SJCRH30 (cell line): ENCODE measurements at regions not wholly inside any gene's neighbourhood (a gene's known extent, or its start where the extent isn't known, plus 50 kb on each side); places are given as distances from the start of the nearest gene placed in this dataset.
A peak's percentile ranks its signal among the peaks of the same experiment; 100 is the strongest.

Source experiments
- DNase-seq, 2 experiments: peaks; one replicate each; pipeline ENCODE4 v3.0.0-alpha.2; 2015 to 2020
- H3K27ac ChIP-seq: fragments of 250-450 bp; sonication (Bioruptor Pico); 2 replicates; pipeline ENCODE4 v1.5.1; 2020; ENCODE audit warnings: mild to moderate bottlenecking, moderate library complexity
- H3K27me3 ChIP-seq: fragments of 250-450 bp; sonication (Bioruptor Pico); 2 replicates; pipeline ENCODE4 v1.5.1; 2020; ENCODE audit warnings: mild to moderate bottlenecking, moderate library complexity
- H3K36me3 ChIP-seq: fragments of 250-450 bp; sonication (Bioruptor Pico); 2 replicates; pipeline ENCODE4 v1.5.1; 2020; ENCODE audit warnings: mild to moderate bottlenecking, moderate library complexity
- H3K4me1 ChIP-seq: fragments of 250-450 bp; sonication (Bioruptor Pico); 2 replicates; pipeline ENCODE4 v1.5.1; 2020; ENCODE audit warnings: mild to moderate bottlenecking, moderate library complexity
- H3K4me3 ChIP-seq: fragments of 250-450 bp; sonication (Bioruptor Pico); 2 replicates; pipeline ENCODE4 v1.5.1; 2020; ENCODE audit warnings: mild to moderate bottlenecking, moderate library complexity
- H3K9me3 ChIP-seq: fragments of 250-450 bp; sonication (Bioruptor Pico); replicated peaks from 2 replicates; pipeline ENCODE4 v1.5.1; 2020; ENCODE audit warnings: mild to moderate bottlenecking, moderate library complexity

DNA sequence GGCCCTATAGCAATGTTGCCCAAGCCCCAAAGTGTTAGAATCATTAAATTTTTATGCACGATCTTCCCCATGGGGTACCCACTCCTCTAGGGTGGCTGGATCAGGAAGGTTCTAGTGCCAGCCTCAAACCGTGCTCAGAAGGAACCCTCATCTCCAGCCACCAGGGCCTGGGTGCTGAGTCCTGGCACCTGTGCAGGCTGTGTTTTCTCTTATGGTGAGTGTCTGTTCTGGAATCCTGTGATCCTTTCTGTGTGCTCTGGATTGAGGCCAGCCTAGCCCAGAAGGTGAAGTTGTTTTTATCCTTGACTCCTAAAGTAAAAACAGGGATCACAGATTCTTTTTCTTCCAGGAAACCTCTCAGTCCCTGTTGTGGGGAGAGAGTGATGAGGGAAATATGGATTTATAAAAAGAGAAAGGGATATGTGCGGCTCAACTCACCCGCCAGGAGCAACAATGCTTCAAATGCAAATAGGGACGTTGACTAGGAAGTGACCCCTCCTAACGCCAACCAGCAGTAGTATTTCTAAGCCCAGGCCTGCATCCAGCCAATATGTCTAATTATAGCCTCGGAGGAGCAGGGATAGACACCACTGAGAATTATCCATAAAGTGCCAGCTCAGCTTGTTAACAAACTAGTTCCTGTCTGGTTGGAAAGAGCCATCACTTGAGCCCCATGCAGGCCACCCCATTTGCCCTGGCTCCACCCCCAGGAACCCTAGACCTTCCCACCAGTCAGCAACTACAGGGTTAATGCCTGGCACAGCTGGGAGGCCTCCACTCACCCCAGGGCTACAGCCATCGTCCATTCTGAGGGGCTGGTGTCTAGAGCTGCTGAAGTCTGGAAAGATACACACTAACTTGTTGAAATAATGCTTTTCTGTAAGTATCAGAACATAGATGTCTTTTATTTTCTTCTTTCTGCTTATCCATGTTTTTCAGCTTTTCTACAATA lies 513.5 kb upstream of the PROK2 start:
- no peak overlapping the region for H3K4me3 ChIP-seq
- DNase-seq: no peak
- no peaks in the 10 kb centered on the region for H3K27me3 ChIP-seq
- H3K4me1 ChIP-seq: no peaks in the 10 kb centered on the region
- H3K27ac ChIP-seq: no peak overlapping the region
- H3K36me3 ChIP-seq: no peaks in the 10 kb centered on the region
- H3K9me3 ChIP-seq: no peaks in the 10 kb centered on the region

DNA sequence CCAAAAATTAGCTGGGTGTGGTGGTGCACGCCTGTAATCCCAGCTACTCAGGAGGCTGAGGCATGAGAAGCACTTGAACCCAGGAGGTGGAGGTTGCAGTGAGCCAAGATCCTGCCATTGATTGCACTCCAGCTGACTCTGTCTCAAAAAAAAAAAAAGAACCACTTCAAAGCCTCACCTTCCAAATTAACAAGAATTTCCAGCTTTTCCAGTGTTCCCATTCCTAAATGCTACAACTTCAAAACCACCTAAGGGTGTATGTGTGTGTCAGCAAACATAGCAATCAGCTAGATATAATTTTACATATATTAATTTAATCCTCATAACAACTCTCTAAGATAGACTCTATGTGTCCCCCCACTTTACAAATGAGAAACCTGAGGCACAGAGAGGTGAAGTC lies 512.5 kb upstream of the PROK2 start:
- Histone ChIP-seq H3K27me3 (no peaks in the 10 kb centered on the region), H3K9me3 (no peaks in the 10 kb centered on the region), H3K27ac (no peak overlapping the region), H3K4me1 (no peaks in the 10 kb centered on the region), H3K4me3 (no peak overlapping the region), H3K36me3 (no peaks in the 10 kb centered on the region)
- no peak for DNase-seq

DNA sequence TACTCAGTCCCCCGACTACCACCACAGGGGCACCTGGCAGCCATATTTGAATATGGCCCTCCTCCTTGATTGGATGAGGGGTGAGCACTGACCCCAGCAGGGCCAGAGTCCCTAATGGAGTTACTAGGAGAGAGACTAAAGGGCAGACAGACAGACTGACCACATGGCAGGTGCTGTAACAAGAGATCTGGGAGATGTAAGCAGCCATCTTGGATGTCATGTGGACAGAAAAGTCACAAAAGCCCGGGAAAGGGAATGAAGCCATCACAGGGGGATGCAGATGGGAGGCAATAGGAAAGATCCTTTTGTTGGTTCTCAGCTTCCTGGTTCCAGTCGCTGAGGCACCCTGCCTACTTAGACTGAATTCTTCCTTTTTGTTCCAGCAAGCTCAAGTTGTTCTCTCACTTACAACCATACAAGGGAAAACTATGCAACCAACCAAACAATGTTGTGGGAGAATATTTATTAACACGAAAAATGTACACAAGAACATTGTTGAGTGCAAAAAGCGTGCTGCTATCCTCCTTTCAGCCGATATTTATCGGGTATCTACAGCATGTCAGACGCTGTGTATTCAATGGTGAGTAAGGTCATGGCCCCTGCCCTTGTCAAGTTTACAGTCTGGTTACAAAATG lies 511.6 kb upstream of the PROK2 start:
- H3K4me3 ChIP-seq: no peak overlapping the region
- no peaks in the 10 kb centered on the region for H3K27me3 ChIP-seq
- DNase-seq: no peak
- no peaks in the 10 kb centered on the region for H3K4me1 ChIP-seq
- no peak overlapping the region for H3K27ac ChIP-seq
- H3K9me3 ChIP-seq: no peaks in the 10 kb centered on the region
- no peaks in the 10 kb centered on the region for H3K36me3 ChIP-seq

DNA sequence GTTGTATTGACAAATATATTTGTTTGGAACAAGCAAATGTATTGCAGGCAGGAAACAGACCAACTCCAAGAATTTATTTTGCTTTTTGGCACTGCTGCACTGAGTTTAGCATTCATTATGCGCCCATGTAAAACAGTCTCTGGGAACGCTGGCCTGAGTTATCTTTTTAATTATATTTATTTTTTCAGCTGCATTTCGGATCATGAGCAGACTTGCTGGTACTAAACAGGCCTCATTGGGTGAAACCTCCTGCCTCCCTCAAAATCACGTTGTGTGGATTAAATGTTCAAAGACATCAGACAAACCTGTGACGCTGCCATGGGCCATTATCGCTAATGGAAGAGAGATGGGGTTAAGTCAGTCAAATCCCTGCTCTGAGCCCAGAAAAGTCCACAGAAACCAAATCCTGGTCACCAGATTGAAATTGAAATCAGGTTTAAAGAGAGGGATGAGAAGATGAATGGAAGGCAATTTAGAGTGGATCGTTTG lies 511.1 kb upstream of the PROK2 start:
- no peak overlapping the region for H3K4me3 ChIP-seq
- no peaks in the 10 kb centered on the region for H3K27me3 ChIP-seq
- no peaks in the 10 kb centered on the region for H3K4me1 ChIP-seq
- no peaks in the 10 kb centered on the region for H3K36me3 ChIP-seq
- H3K27ac ChIP-seq: no peak overlapping the region
- DNase-seq: no peak
- H3K9me3 ChIP-seq: no peaks in the 10 kb centered on the region

DNA sequence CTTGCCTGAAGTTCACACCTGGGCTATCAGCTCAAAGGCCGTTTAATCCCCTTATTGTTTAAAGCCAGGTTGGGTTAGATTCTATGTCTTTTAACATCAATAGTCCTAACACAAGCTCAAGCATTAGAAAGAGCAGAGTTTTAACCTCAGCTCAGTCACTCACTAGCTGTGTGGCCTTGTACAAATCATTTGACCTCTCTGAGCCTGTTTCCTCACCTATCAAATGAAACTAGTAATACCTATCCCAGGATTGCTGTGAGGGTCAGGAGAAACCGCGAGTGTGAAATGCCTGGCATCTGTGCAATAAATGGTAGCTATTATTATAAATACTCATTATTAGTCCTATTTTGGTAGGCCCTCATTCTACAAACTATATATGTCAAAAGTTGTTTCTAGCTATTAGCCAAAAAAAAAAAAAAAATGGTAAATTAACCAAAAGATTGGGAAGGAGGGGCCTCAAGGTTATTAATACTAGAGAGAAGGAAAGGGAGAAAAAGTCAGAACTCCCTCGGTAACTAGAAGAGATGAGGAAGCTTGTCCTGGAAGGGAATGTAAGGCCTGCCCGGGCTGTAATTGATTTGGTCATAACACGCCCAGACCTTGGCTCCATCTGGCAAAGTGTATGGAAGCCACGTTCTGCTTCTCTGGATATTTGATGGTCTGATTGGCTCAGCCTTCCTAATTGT lies 510.5 kb upstream of the PROK2 start:
- H3K9me3 ChIP-seq: no peaks in the 10 kb centered on the region
- DNase-seq: no peak
- no peak overlapping the region for H3K4me3 ChIP-seq
- no peaks in the 10 kb centered on the region for H3K27me3 ChIP-seq
- H3K27ac ChIP-seq: no peak overlapping the region
- no peaks in the 10 kb centered on the region for H3K36me3 ChIP-seq
- no peaks in the 10 kb centered on the region for H3K4me1 ChIP-seq

DNA sequence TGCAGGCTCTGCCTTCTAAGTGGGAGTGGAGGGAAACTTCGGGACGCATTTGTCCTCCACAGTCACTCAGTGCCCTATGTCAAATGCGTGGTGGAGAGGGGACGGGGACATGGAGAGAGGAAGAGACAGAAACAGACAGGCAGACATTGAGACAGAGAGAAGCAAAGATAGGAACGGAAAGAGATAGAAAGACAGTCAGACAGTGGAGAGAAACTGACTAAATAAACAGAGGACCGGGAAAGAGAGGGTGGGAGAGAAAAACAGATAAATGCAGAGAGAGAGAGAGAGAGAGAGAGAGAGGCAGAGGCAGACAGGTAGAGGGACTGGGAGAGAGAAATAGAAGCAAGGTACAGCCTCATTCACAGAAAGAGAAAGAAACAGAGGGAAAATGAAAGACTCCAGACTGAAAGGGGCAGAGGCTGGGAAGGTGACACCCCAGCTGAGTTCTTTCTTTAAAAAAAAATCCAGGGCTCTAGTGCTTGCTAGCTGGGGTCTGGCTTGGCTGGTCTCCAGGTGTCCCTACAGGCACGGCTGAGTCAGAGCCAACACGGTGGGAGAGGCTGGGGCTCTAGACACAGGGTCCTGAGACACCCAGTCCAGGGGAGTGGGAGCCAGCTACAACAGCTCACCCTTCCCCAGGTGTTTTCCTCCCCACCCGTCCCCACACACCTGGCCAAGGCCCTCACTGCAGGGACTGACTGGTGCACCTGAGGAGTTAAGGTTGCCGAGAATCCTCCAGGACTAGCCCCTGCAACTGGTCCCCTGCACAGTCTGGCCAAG lies 506.1 kb upstream of the PROK2 start:
- Histone ChIP-seq H3K36me3 (no peaks in the 10 kb centered on the region), H3K4me3 (no peak overlapping the region), H3K27ac (no peak overlapping the region), H3K4me1 (no peaks in the 10 kb centered on the region), H3K27me3 (no peaks in the 10 kb centered on the region), H3K9me3 (no peaks in the 10 kb centered on the region)
- no peak for DNase-seq

DNA sequence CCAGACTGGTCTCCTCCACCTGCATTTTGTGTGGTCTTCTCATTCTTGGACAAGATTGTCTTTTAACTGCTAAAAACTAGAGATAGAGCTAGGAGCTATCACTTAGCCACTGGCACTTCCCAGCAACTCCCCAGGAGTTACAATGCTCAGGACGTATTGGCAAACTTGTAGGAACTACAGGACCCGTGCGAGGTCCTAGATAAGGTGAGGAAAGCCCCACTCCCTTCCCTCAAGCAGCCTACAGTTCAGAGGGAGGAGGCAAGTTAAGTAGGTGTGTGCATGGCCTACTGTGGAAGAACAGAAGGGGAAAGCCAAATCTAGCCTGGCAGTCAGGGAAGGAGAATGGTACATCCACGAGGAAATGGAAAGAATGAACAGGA lies 504.7 kb upstream of the PROK2 start:
- H3K9me3 ChIP-seq: no peaks in the 10 kb centered on the region
- H3K4me1 ChIP-seq: no peaks in the 10 kb centered on the region
- DNase-seq: no peak
- no peaks in the 10 kb centered on the region for H3K27me3 ChIP-seq
- no peak overlapping the region for H3K27ac ChIP-seq
- H3K36me3 ChIP-seq: no peaks in the 10 kb centered on the region
- no peak overlapping the region for H3K4me3 ChIP-seq

DNA sequence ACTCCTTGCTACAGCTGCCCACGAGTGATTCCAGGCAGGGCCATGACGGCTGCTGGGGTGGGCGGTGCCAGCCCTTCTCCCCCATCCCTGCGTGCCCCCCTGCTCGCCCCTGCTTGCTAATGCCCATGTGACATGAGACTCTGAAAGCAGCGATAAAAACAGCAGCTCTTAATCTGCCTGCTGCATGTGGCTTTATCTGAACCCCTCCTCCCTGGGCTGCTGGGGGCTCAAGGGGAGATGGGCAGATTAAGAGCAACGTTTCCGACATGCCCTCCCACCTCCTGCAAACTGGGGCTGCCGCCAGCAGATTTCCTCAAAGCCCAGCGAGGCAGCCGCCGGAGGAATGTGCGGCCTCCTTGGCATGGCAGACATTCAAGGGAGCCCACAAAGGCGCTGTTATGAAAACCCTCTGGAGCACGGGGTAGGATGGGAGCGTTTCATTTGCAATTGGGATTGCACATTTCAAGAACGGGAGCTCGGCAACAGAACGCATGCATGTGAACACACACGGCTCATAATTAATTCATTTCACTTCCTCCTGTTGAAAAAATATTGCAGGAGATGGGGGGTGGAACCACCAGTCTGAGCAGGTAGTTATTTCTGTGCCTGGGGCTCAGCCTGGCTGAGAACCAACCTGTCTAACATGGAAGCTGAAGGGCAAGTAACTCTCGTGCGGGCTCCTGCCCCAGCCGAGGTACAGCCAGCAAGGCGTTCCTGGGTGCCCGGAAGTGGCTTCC lies 504.2 kb upstream of the PROK2 start:
- H3K27me3 ChIP-seq: no peaks in the 10 kb centered on the region
- H3K4me3 ChIP-seq: peak overlapping the region; percentile 21; the same call in 1 of the 2 replicates

DNA sequence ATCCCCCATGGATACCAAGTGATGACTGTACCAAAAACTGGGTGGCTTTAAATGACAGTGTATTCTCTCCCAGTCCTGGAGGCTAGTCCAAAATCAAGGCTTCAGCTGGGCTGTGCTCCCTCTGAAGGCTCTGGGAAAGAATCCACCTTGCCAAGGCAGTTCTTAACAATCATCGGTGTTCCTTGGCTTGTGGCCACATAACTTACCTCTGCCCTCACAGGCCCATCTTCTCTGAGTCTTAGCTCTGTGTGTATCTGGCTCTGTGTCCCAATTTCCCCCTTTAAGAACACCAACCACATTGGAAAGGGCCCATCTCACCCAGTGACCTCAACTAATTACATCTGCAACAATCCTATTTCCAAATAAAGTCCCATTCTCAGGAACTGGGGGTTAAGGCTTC lies 503.0 kb upstream of the PROK2 start:
- Histone ChIP-seq H3K36me3 (no peaks in the 10 kb centered on the region), H3K27me3 (no peaks in the 10 kb centered on the region), H3K27ac (no peak overlapping the region), H3K9me3 (no peaks in the 10 kb centered on the region), H3K4me3 (no peak overlapping the region), H3K4me1 (no peaks in the 10 kb centered on the region)
- DNase-seq: no peak

More for the DNA sequence above, 504.2 kb upstream of the PROK2 start:
- DNase-seq: peak; percentile 38 to 45
- no peaks in the 10 kb centered on the region for H3K9me3 ChIP-seq
- H3K4me1 ChIP-seq: no peaks in the 10 kb centered on the region
- no peaks in the 10 kb centered on the region for H3K36me3 ChIP-seq
- H3K27ac ChIP-seq: no peak overlapping the region

DNA sequence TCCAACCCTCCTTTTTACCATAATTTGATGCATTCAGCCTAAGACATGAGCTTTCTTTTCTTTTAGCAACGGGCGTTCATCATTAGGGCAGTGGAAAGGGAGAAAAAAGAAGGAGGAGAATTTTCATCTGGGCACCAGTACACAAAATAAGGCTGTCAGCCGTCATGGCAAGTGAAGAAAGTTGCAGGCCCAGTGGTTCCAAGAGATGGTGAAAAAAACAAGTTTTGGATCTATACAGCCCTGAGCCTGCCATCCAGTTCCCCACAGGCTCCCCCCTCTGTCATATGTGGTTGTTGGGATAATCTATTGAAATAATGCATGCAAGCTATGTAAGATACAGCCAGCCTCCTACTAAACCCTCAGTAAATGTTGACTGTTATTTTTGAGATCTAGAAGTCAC lies 500.6 kb upstream of the PROK2 start:
- H3K4me3 ChIP-seq: no peak overlapping the region
- no peak for DNase-seq
- no peak overlapping the region for H3K27ac ChIP-seq
- no peaks in the 10 kb centered on the region for H3K36me3 ChIP-seq
- H3K27me3 ChIP-seq: no peaks in the 10 kb centered on the region
- H3K4me1 ChIP-seq: no peaks in the 10 kb centered on the region
- no peaks in the 10 kb centered on the region for H3K9me3 ChIP-seq

DNA sequence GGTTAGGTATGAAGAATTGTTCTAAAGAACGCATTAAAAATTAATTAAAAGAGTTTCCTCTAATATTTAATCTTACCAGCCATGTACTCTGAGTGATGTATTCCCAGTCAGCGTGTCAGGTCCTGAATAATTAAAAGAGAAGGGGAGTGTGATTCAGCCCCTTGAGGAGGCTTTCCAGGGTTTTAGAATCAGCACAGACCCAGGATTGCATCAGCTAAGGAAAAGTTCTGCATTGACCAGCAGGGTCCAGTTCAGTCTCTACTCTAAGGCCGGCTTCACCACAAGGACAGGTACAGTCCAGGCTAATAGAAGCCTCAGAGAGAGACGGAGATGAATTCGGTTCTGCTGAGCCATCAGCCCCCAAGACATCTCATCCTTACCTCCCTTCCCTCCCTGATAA lies 499.5 kb upstream of the PROK2 start:
- no peaks in the 10 kb centered on the region for H3K36me3 ChIP-seq
- no peaks in the 10 kb centered on the region for H3K4me1 ChIP-seq
- no peaks in the 10 kb centered on the region for H3K27me3 ChIP-seq
- no peak overlapping the region for H3K4me3 ChIP-seq
- H3K9me3 ChIP-seq: no peaks in the 10 kb centered on the region
- no peak for DNase-seq
- H3K27ac ChIP-seq: no peak overlapping the region

DNA sequence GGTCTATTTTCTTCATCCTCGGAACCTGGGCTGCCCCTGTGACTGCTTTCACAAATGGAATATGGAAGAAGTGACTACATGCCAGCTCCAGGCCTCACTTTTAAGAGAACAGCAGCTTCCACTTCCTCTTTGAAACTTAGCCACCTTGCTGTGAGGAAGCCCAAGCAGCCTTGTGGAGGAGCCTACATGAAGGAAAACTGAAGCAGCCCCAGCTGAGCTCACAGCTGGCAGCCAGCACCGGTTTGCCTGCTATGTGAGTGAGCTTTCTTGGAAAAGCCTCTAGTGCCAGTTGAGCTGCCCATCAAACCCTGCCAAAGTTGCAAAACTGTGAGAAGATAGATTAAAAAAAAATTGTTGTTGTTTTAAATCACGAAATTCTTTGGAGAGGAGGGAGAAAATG lies 498.0 kb upstream of the PROK2 start:
- no peaks in the 10 kb centered on the region for H3K4me1 ChIP-seq
- H3K27me3 ChIP-seq: no peaks in the 10 kb centered on the region
- H3K4me3 ChIP-seq: no peak overlapping the region
- DNase-seq: no peak
- H3K27ac ChIP-seq: no peak overlapping the region
- no peaks in the 10 kb centered on the region for H3K36me3 ChIP-seq
- H3K9me3 ChIP-seq: no peaks in the 10 kb centered on the region

DNA sequence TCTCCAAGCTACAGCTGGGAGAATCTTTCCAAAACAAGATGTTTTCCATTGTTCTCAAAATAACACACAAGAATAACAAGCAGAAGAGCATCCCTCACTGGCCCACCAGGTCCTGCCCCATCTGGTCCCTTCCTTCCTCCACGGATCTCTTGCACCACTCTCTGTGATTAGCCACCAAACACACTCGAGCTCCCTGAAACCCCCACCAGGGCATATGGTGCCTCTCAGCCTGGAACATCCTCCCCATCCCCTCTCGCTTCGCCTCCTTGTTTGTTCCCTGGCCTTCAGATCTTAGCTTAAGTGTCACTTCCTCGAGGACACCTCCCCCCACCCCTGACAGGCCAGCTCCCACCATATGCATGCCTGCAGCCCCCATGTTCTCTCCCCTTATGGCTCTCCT lies 496.6 kb upstream of the PROK2 start:
- Histone ChIP-seq H3K4me3 (no peak overlapping the region), H3K27me3 (no peaks in the 10 kb centered on the region), H3K27ac (no peak overlapping the region), H3K4me1 (no peaks in the 10 kb centered on the region), H3K9me3 (no peaks in the 10 kb centered on the region), H3K36me3 (no peaks in the 10 kb centered on the region)
- DNase-seq: no peak

DNA sequence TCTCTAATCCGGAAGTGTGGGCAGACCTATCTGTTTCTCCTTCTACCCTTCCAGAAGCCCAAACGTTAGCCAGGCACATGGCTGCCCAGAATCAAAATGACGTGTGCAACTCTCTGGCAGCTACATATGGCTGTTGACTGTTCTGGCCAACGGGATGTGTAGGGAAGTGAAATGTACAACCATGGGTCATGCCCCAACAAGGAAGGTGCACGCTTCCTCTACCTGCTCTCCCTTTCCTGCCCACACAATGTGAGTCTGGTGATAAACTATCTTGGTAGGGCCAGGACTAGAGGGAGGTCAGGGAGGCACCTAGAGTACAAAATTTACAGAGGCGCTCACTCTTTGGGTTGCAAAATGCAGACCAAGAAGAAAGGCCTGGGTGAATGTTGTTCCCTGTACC lies 495.9 kb upstream of the PROK2 start:
- no peaks in the 10 kb centered on the region for H3K9me3 ChIP-seq
- no peaks in the 10 kb centered on the region for H3K4me1 ChIP-seq
- H3K27me3 ChIP-seq: no peaks in the 10 kb centered on the region
- DNase-seq: no peak
- H3K4me3 ChIP-seq: no peak overlapping the region
- H3K27ac ChIP-seq: no peak overlapping the region
- H3K36me3 ChIP-seq: no peaks in the 10 kb centered on the region
